ENCODE measurements at regions not wholly inside any gene's neighbourhood (a gene's known extent, or its start where the extent isn't known, plus 50 kb on each side); places are given as distances from the start of the nearest gene placed in this dataset.

DNA sequence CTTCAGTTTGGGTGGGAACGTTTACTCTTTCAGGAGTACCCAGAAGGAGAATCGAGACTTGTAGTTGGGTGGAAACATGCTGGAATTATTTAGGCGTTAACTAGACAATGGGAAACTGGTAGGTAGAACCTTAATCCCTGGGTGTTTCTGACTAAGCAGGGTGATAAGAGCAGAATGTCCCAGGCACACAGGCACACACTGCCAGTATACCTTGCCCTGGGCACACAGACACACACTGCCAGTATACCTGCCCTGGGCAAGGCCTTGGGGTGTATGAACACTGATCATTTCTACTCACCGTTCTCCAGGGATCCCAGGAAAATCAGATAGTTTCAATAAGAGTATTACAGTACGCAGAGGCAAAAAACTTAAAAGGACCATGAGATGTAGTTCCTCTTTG lies 115.5 kb downstream of the SNAPC1 start:
- Histone ChIP-seq H3K27me3 (ENCODE audit: control insufficient read depth, extremely low read depth, insufficient read depth, low read length) (peaks cover 14% of the 10 kb centered on the region), H3K9me1 (ENCODE audit: control insufficient read depth, extremely low read depth, insufficient read depth, low read length) (no peaks in the 10 kb centered on the region), H2AFZ (ENCODE audit: control insufficient read depth, low read length) (no peak overlapping the region), H3K79me2 (ENCODE audit: control insufficient read depth, insufficient read depth, low read length) (no peaks in the 10 kb centered on the region), H3K4me3 (ENCODE audit: control insufficient read depth in 2 of 3, extremely low read depth in 1 of 3, insufficient read depth in 2 of 3, low read depth in 1 of 3, low read length in 3 of 3) (no peak overlapping the region), H3K4me2 (ENCODE audit: control insufficient read depth, extremely low read depth, insufficient read depth, low read depth, low read length) (no peak overlapping the region), H3K9ac (ENCODE audit: control insufficient read depth, extremely low read depth, insufficient read depth, low read length) (no peak overlapping the region), H3K9me3 (ENCODE audit: control insufficient read depth, low read depth, low read length) (no peaks in the 10 kb centered on the region), H3K4me1 (ENCODE audit: control insufficient read depth, extremely low read depth, insufficient read depth, low read length) (no peaks in the 10 kb centered on the region), H3K36me3 (ENCODE audit: control insufficient read depth in 2 of 2, extremely low read depth in 1 of 2, insufficient read depth in 2 of 2, low read length in 2 of 2) (no peaks in the 10 kb centered on the region), H3K27ac (ENCODE audit: control insufficient read depth, insufficient read depth, low read length) (no peak overlapping the region), H4K20me1 (ENCODE audit: control insufficient read depth, extremely low read depth, insufficient read depth, low read length) (no peaks in the 10 kb centered on the region)
- TF ChIP-seq, protein P1, sequence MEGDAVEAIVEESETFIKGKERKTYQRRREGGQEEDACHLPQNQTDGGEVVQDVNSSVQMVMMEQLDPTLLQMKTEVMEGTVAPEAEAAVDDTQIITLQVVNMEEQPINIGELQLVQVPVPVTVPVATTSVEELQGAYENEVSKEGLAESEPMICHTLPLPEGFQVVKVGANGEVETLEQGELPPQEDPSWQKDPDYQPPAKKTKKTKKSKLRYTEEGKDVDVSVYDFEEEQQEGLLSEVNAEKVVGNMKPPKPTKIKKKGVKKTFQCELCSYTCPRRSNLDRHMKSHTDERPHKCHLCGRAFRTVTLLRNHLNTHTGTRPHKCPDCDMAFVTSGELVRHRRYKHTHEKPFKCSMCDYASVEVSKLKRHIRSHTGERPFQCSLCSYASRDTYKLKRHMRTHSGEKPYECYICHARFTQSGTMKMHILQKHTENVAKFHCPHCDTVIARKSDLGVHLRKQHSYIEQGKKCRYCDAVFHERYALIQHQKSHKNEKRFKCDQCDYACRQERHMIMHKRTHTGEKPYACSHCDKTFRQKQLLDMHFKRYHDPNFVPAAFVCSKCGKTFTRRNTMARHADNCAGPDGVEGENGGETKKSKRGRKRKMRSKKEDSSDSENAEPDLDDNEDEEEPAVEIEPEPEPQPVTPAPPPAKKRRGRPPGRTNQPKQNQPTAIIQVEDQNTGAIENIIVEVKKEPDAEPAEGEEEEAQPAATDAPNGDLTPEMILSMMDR (optimal IDR thresholded peaks at IDR 0.05 in 1 of 3, IDR thresholded peaks at IDR 0.05 in 1 of 3, conservative IDR thresholded peaks at IDR 0.05 in 1 of 3; ENCODE audit: extremely low read depth in 1 of 3, insufficient read depth in 2 of 3, low read length in 3 of 3) = no peak
- TF ChIP-seq EZH2 (IDR thresholded peaks at IDR 0.05; ENCODE audit: low read length) = no peak
- FAIRE-seq = no peak
- dilution Hi-C loops (cut with MboI; ENCODE audit: extremely low pct_ligation_motif_present, low sequenced_read_pairs) = no loop called here
- no peak for DNase-seq (ENCODE audit: low read depth, low spot score)

- no peaks in the 10 kb centered on the region for H3K9me3 ChIP-seq (ENCODE audit: control insufficient read depth, low read depth, low read length)
- H3K9ac ChIP-seq (ENCODE audit: control insufficient read depth, extremely low read depth, insufficient read depth, low read length) = no peak overlapping the region
- no peaks in the 10 kb centered on the region for H3K36me3 ChIP-seq (ENCODE audit: control insufficient read depth in 2 of 2, extremely low read depth in 1 of 2, insufficient read depth in 2 of 2, low read length in 2 of 2)
- no peak overlapping the region for H3K4me2 ChIP-seq (ENCODE audit: control insufficient read depth, extremely low read depth, insufficient read depth, low read depth, low read length)
- TF ChIP-seq, protein P1 (optimal IDR thresholded peaks at IDR 0.05 in 1 of 3, IDR thresholded peaks at IDR 0.05 in 1 of 3, conservative IDR thresholded peaks at IDR 0.05 in 1 of 3; ENCODE audit: extremely low read depth in 1 of 3, insufficient read depth in 2 of 3, low read length in 3 of 3) = no peak
- TF ChIP-seq EZH2 (IDR thresholded peaks at IDR 0.05; ENCODE audit: low read length) = no peak
- no peaks in the 10 kb centered on the region for H3K79me2 ChIP-seq (ENCODE audit: control insufficient read depth, insufficient read depth, low read length)
- no peaks in the 10 kb centered on the region for H4K20me1 ChIP-seq (ENCODE audit: control insufficient read depth, extremely low read depth, insufficient read depth, low read length)
- H3K4me3 ChIP-seq (ENCODE audit: control insufficient read depth in 2 of 3, extremely low read depth in 1 of 3, insufficient read depth in 2 of 3, low read depth in 1 of 3, low read length in 3 of 3) = no peak overlapping the region
- peaks cover 14% of the 10 kb centered on the region for H3K27me3 ChIP-seq (ENCODE audit: control insufficient read depth, extremely low read depth, insufficient read depth, low read length)
- H3K9me1 ChIP-seq (ENCODE audit: control insufficient read depth, extremely low read depth, insufficient read depth, low read length) = no peaks in the 10 kb centered on the region
- no peak for FAIRE-seq
- no peak overlapping the region for H2AFZ ChIP-seq (ENCODE audit: control insufficient read depth, low read length)
- dilution Hi-C loops (cut with MboI; ENCODE audit: extremely low pct_ligation_motif_present, low sequenced_read_pairs) = no loop called here
- H3K27ac ChIP-seq (ENCODE audit: control insufficient read depth, insufficient read depth, low read length) = no peak overlapping the region
- H3K4me1 ChIP-seq (ENCODE audit: control insufficient read depth, extremely low read depth, insufficient read depth, low read length) = no peaks in the 10 kb centered on the region
- DNase-seq (ENCODE audit: low read depth, low spot score) = no peak
Observed at GRCh38 chr14:61878931-61879330, 116.7 kb downstream of the SNAPC1 start.

Data from keratinocyte (primary cell).